Loucy (cell line): ENCODE measurements at regions not wholly inside any gene's neighbourhood (a gene's known extent, or its start where the extent isn't known, plus 50 kb on each side); places are given as distances from the start of the nearest gene placed in this dataset.

Experiments
- H2AFZ ChIP-seq: fragments of 200-600 bp; sonication (generic); 2 replicates; pipeline ENCODE4 v1.6.0; 2016; ENCODE audit warnings: antibody characterized with exemption, mild to moderate bottlenecking, low read length, moderate library complexity
- H3F3A ChIP-seq: fragments of 200-600 bp; 2 replicates; pipeline ENCODE4 v1.6.0; 2016; ENCODE audit warnings: antibody characterized with exemption, low read depth, mild to moderate bottlenecking
- H3K27me3 ChIP-seq: fragments of 200-600 bp; sonication (generic); 2 replicates; pipeline ENCODE4 v1.6.1; 2014; ENCODE audit warnings: low read length, mild to moderate bottlenecking; ENCODE audit not compliant: insufficient read depth, poor library complexity, severe bottlenecking
- H3K36me3 ChIP-seq: fragments of 200-600 bp; sonication (generic); 2 replicates; pipeline ENCODE4 v1.6.1; 2016; ENCODE audit warnings: low read length; ENCODE audit not compliant: insufficient read depth
- H3K4me1 ChIP-seq: fragments of 200-600 bp; sonication (generic); 2 replicates; pipeline ENCODE4 v1.5.1; 2014; ENCODE audit warnings: low read length, mild to moderate bottlenecking; ENCODE audit not compliant: insufficient read depth, poor library complexity, severe bottlenecking
- H3K4me2 ChIP-seq: fragments of 200-600 bp; sonication (generic); 2 replicates; pipeline ENCODE4 v1.6.0; 2014; ENCODE audit warnings: antibody characterized with exemption, low read length, low read depth, mild to moderate bottlenecking; ENCODE audit not compliant: poor library complexity, severe bottlenecking
- H3K4me3 ChIP-seq: fragments of 200-600 bp; sonication (generic); 2 replicates; pipeline ENCODE4 v1.5.1; 2014; ENCODE audit warnings: low read length, mild to moderate bottlenecking, mixed read lengths; ENCODE audit not compliant: poor library complexity, severe bottlenecking
- H3K79me2 ChIP-seq: fragments of 200-600 bp; sonication (generic); 2 replicates; pipeline ENCODE4 v1.6.1; 2014; ENCODE audit warnings: low read length; ENCODE audit not compliant: insufficient read depth
- H3K9ac ChIP-seq: fragments of 200-600 bp; sonication (generic); 2 replicates; pipeline ENCODE4 v1.6.0; 2014; ENCODE audit warnings: mild to moderate bottlenecking, low read depth, low read length, moderate library complexity; ENCODE audit not compliant: poor library complexity, severe bottlenecking
- H3K9me2 ChIP-seq: fragments of 200-600 bp; sonication (generic); replicated peaks from 2 replicates; pipeline ENCODE4 v1.6.1; 2016; ENCODE audit warnings: low read depth, low read length, mixed read lengths
- H3K9me3 ChIP-seq: fragments of 200-600 bp; sonication (generic); 2 replicates; pipeline ENCODE4 v1.6.1; 2014; ENCODE audit warnings: mild to moderate bottlenecking, antibody characterized with exemption, low read length, low read depth; ENCODE audit not compliant: insufficient read depth
- H4K20me1 ChIP-seq: fragments of 200-600 bp; sonication (generic); 2 replicates; pipeline ENCODE4 v1.6.0; 2014; ENCODE audit warnings: antibody characterized with exemption, low read length, mild to moderate bottlenecking; ENCODE audit not compliant: insufficient read depth, poor library complexity, severe bottlenecking
- EZH2phosphoT487 ChIP-seq: fragments of 200-600 bp; IDR thresholded peaks from 2 replicates; pipeline ENCODE4 v1.6.1; 2018; ENCODE audit warnings: antibody characterized with exemption, mild to moderate bottlenecking, moderate library complexity, borderline replicate concordance
- TF ChIP-seq, protein P1 (sequence below): fragments of 200-600 bp; sonication (generic); conservative IDR thresholded peaks from 2 replicates; pipeline ENCODE4 v1.5.1; 2014; ENCODE audit warnings: mild to moderate bottlenecking, antibody characterized with exemption, low read length

DNA sequence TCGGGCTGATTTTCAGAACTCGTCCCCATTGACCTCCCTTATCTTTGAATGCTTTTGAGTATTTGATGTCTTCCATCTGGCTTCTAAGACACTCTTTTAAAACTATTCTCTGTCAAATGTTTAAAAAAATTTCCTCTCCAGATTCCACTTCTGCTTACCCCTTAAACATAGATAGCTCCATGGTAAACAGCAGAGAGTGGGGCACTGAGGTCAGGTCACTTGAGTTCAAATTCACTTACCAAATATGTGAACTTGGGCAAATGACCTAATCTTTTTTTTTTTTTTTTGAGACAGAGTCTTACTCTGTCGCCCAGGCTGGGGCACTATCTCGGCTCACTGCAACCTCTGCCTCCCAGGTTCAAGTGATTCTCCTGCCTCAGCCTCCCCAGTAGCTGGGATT is 126.8 kb upstream of the CPSF6 start:
- H3K27me3 ChIP-seq = no peaks in the 10 kb centered on the region
- no peak overlapping the region for H3K4me2 ChIP-seq
- H3K9me3 ChIP-seq = no peaks in the 10 kb centered on the region
- no peaks in the 10 kb centered on the region for H3K79me2 ChIP-seq
- TF ChIP-seq, protein P1, sequence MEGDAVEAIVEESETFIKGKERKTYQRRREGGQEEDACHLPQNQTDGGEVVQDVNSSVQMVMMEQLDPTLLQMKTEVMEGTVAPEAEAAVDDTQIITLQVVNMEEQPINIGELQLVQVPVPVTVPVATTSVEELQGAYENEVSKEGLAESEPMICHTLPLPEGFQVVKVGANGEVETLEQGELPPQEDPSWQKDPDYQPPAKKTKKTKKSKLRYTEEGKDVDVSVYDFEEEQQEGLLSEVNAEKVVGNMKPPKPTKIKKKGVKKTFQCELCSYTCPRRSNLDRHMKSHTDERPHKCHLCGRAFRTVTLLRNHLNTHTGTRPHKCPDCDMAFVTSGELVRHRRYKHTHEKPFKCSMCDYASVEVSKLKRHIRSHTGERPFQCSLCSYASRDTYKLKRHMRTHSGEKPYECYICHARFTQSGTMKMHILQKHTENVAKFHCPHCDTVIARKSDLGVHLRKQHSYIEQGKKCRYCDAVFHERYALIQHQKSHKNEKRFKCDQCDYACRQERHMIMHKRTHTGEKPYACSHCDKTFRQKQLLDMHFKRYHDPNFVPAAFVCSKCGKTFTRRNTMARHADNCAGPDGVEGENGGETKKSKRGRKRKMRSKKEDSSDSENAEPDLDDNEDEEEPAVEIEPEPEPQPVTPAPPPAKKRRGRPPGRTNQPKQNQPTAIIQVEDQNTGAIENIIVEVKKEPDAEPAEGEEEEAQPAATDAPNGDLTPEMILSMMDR = no peak
- TF ChIP-seq EZH2phosphoT487 = no peak
- H3K36me3 ChIP-seq = no peaks in the 10 kb centered on the region
- no peaks in the 10 kb centered on the region for H4K20me1 ChIP-seq
- no peak overlapping the region for H3K9ac ChIP-seq
- H3K9me2 ChIP-seq = no peaks in the 10 kb centered on the region
- no peaks in the 10 kb centered on the region for H3F3A ChIP-seq
- no peaks in the 10 kb centered on the region for H3K4me1 ChIP-seq
- no peak overlapping the region for H2AFZ ChIP-seq
- no peak overlapping the region for H3K4me3 ChIP-seq

DNA sequence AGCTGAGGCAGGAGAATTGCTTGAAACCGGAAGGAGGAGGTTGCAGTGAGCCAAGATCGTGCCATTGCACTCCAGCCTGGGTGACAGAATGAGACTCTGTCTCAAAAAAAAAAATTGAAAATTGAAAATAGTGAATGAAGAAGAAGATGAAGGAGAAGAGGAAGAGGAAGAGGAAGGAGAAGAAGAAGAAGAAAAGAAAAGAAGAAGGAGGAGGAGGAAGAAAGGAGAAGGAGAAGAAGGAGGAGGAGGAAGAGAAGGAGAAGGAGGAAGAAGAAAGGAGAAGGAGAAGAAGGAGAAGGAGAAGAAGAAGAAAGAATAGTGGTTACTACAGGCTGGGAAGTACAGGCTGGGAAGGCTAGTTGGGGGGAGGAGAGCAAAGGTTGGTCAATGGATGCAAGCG is 124.3 kb upstream of the CPSF6 start:
- no peaks in the 10 kb centered on the region for H3K36me3 ChIP-seq
- no peaks in the 10 kb centered on the region for H3F3A ChIP-seq
- H3K4me1 ChIP-seq = no peaks in the 10 kb centered on the region
- no peak overlapping the region for H2AFZ ChIP-seq
- TF ChIP-seq, protein P1 = no peak
- no peak for TF ChIP-seq EZH2phosphoT487
- H3K9me3 ChIP-seq = no peaks in the 10 kb centered on the region
- H4K20me1 ChIP-seq = no peaks in the 10 kb centered on the region
- no peaks in the 10 kb centered on the region for H3K79me2 ChIP-seq
- H3K27me3 ChIP-seq = no peaks in the 10 kb centered on the region
- H3K9me2 ChIP-seq = no peaks in the 10 kb centered on the region
- no peak overlapping the region for H3K9ac ChIP-seq
- H3K4me2 ChIP-seq = no peak overlapping the region
- H3K4me3 ChIP-seq = no peak overlapping the region

DNA sequence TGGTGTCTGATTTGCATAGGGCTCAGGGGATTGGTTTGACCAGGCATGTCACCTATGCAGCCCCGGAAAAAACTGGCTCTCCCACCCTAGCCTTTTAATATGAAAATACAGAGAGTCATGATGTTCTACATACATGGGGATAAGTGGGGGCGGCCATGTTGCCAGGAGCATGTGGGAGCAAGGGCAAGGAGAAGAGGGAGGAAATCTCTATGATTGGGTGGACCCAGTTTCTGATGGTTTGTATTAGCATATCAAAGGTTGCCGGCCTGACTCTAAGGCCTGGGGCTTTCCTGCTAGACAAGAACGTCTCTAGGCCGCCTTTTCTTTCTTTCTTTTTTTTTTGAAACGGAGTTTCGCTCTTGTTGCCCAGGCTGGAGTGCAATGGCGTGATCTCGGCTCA is 123.4 kb upstream of the CPSF6 start:
- Histone ChIP-seq H3F3A (no peaks in the 10 kb centered on the region), H4K20me1 (no peaks in the 10 kb centered on the region), H3K9me2 (no peaks in the 10 kb centered on the region), H3K9me3 (no peaks in the 10 kb centered on the region), H3K36me3 (no peaks in the 10 kb centered on the region), H3K4me2 (no peak overlapping the region), H3K4me1 (no peaks in the 10 kb centered on the region), H3K79me2 (no peaks in the 10 kb centered on the region), H3K27me3 (no peaks in the 10 kb centered on the region), H3K4me3 (no peak overlapping the region), H3K9ac (no peak overlapping the region), H2AFZ (no peak overlapping the region)
- TF ChIP-seq EZH2phosphoT487 = no peak
- TF ChIP-seq, protein P1 = no peak
